GM19328 (cell line): ENCODE measurements at regions not wholly inside any gene's neighbourhood (a gene's known extent, or its start where the extent isn't known, plus 50 kb on each side); places are given as distances from the start of the nearest gene placed in this dataset.
"Not testable (repeated sequence)": the region's sequence is repeated elsewhere in the genome, so short reads cannot be mapped to it uniquely, and the experiment has no call there.

ENCODE experiments used
- ATAC-seq: cut with Tn5 transposase; IDR thresholded peaks from one replicate; pipeline ENCODE4 v1.9.1; 2021; ENCODE audit warnings: mild to moderate bottlenecking, moderate library complexity; ENCODE audit not compliant: unreplicated experiment

DNA sequence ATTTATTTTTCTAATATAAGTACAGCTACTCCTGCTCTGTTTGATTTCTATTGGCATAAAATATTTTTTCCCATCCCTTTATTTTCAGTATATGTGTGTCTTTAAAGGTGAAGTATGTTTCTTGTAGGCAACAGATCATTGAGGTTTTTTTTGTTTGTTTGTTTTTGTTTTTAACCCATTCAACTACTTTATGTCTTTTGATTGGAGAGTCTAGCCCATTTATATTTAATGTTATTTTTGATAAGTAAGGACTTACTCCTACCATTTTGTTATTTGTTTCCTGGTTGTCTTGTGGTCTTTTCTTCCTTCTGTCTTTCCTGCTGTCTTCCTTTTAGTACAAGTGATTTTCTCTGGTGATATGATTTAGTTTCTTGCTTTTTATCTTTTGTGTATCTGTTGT, 285.1 kb upstream of the PROX1 start:
- no peak for ATAC-seq

DNA sequence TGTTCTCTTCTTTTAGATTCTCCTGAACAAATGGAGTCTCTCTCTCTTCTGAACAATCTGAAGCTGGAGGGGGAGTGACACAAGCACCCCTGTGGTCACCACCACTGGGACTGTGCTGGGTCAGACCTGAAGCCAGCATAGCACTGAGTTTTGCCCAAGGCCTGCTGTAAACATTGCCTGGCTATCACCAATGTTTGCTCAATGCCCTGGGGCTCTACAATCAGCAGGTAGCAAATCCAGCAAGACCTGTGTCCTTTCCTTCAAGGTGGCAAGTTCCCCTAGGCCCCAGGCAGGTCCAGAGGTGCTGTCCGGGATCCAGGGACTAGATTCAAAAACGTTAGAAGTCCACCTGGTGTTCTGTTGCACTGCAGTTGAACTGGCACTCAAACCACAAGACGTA, 282.8 kb upstream of the PROX1 start:
- ATAC-seq = no peak

DNA sequence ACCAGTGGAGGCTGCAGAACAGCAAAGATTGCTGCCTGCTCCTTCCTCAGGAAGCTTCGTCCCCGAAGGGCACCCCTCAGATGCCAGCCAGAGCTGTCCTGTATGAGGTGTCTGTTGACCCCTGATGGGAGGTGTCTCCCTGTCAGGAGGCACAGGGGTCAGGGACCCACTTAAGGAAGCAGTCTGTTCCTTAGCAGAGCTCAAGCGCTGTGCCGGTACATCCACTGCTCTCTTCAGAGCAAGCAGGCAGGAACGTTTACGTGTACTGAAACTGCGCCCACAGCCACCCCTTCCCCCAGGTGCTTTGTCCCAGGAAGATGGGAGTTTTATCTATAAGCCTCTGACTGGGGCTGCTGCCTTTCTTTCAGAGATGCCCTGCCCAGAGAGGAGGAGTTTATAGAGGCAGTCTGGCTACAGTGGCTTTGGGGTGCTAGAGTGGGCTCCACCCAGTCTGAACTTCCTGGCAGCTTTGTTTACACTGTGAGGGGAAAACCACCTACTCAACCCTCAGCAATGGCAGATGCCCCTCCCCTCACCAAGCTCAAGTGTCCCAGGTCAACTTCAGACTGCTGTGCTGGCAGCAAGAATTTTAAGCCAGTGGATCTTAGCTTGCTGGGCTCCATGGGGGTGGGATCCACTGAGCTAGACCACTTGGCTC, 275.8 kb upstream of the PROX1 start:
- not testable (repeated sequence) for ATAC-seq

DNA sequence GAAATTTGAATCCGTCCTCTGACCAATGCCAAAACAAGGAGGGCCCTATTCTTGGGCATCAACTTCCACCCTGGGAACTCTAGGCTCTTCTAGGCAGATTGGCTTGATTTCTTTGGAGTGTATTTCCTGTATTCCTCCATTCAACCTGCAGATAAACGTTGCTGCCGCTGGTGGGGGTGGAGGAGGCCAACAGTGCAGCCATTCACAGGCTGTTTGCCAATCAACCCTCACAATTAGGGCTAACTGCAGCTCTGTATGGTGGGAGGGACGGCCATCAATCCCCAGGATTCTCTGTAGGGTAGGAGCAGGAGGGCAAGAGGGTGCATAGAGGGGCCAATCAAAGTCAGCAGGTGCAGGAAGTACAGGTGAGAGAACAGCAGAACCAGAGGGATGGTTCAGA, 273.1 kb upstream of the PROX1 start:
- no peak for ATAC-seq

DNA sequence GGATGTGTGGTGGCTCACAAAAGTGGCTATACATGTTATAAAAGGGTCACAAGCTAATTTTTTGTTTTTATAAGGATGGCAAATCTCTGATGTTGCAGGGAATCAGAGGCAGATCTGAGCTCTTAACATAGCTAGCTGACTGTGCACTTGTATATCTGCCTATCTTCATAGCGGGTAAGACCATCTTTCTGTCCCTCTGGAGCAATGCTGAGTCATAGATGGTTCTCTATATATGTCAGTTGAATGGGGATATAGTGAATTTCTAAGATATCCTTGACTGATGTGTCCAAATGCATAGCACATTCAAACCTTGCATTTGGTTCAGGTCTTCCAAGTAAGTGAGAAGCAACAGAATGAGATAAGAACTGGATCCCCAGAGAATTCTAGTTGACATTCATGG, 272.6 kb upstream of the PROX1 start:
- no peak for ATAC-seq

DNA sequence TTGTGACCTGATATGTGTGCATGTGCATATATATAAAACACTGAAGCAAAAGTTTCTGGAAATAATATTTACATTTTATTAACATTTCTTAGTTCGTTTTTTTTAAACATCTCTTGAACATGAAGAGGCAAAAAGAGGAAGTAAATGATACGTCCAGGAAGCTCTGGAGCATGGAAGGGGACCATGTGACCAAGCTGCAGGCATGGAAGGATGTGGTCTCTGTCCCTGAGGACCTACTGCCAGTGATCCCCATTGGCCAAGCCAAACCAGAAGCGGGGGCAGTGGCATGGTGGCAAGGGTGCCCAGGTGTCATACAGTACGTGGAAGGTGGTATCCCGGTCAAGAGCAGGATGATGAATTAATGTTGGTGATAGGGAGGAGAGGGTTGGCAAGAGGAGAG, 268.3 kb upstream of the PROX1 start:
- ATAC-seq = no peak

DNA sequence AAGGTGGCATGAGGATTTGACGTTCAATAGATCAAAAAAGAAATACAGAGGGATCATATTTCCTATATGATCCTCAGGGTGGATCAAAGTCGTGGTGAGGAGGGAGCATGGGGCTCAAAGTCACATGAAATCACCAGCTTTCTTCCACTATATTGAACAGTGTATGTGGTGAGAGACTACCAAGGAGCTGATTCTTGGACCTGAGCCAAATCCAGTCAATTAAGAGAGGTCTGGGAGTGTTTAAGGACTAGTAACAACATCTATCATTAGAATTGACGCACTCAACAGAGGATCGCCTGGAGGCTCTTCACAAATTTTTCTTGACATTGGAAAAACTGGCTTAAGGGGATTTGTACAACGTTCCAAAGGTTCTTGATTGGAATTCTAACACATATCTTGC, 267.7 kb upstream of the PROX1 start:
- ATAC-seq = no peak

DNA sequence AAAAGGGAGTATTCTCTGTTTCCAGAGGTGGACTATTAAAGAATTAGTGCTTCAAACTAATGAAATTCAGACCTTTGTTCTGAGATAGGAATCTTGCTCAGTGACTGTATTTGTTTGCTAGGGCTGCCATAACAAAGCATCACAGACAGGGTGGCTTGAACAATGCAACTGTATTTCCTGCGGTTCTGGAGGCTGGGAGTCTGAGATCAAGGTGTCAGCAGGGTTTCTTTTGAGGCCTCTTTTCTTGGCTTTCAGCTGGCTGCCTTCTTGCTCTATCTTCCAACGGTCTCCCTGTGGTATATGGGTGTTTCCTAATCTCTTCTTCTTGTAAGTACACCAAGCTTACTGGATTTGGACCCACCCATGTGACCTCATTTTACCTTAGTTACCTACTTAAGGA, 264.6 kb upstream of the PROX1 start:
- no peak for ATAC-seq

DNA sequence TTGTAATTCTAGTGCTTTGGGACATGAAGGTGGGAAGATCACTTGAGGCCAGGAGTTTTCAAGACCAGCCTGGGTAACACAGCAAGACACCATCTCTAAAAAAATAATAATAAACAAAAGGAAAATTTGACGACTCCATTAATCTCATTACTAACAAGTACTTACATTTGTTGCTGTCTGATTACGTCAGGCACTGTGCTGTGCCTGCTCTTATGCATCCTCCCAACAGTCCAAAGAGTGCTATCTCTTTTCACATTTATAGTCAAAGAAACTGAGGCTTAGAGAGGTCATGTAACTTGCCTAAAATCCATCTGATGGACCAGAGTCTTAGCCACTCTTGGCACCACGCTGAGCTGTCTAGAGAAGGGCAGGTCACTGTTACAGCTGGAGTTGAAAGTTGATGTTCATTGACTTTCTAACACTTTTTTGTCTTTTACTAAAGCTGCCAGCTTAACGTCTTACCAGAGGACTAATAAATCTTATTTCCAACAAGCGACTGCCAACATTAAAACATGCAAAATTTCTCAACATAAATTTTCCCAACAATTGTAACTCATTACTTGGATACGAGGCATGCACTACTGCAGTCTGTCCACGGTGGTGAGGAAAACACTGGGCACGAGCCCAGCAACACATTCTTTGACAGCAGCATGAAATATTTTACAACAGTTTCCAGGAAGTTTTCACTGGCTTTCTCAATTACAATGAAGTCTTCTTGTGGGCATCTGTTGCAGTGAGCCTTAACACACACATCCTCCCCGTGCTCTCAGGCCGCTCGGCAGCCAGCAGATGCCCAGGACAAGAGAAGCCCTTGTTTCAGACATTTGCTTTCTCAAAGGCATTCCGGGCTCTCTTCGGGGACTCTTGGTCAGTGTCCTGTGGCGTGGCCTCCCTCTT, 262.9 kb upstream of the PROX1 start:
- no peak for ATAC-seq

DNA sequence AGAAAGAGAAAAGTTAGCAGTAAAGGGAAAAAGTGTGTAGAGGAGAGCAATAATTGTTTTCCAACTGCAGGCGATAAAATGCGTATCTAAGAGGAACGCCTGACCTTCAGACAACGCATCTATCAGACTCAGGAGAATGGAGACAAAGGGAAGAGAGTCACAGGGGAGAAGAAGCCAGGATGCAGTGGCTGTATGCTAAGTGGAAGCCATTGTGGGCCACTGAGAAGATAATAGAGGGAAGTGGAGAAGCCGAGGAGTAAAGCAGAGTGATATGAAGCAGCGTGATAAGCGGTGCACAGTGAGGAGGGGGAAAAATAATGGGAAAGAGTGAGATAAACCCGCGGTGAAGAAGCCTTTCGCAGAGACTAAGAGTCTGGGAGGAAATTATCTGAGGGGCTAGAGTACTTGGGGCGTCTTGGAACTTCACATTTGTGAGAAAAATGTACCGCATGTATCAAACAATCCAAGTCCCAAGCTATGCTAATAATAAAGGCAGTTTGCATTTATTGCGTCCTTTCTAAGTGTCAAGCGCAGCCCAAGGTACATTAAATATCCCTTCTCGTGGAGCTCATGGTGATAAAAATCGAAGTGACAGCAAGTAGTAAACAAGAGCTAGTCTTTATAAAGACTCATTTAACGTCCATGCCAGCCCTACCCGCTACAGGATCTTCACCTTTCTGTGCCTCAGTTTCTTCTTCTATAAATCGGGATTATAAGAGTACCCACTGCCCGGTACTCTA, 259.8 kb upstream of the PROX1 start:
- ATAC-seq = no peak

DNA sequence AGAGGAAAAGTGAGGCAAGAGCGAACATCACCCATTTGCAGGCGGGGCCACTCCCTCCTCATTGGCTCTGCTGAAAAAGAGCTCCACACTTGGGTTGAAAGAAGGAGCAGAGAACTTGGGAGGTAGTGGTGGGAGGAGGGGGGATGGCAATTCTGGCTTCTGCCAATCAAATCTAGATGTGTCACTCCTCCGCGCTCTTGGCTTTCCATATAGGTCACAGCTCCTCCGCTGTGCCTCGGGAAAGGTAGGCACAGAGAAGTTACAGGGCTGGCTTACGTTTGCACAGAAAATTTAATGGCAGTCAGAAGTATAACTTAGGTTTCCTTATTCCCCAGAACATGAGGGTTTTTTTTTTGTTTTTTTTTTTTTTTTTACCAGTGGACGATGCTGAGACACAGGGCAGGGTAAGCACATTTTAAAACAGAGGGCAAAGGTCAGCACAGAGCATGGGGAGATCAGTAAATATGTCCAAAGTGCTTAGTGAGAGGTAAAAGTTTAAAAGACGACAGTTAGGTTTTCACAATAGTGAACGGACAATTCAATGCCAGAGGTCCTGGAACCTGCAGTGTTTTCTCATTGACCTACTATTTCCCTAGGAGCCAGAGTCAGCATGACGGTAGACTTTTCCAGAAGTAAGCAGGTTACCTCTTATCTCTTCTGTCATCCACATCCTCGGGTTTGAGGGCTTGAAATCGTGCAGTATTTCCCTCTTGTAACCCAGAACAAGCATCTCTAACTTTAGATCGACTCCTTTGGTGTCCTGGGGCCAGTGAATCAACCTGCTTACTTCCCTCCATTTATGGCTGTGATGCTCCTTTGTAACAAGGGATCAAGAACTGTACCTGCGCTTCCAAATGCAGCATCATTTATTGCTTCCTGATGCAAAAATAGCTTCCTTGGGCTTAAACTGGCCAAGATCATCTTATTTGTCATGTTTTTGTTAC, 258.9 kb upstream of the PROX1 start:
- no peak for ATAC-seq

DNA sequence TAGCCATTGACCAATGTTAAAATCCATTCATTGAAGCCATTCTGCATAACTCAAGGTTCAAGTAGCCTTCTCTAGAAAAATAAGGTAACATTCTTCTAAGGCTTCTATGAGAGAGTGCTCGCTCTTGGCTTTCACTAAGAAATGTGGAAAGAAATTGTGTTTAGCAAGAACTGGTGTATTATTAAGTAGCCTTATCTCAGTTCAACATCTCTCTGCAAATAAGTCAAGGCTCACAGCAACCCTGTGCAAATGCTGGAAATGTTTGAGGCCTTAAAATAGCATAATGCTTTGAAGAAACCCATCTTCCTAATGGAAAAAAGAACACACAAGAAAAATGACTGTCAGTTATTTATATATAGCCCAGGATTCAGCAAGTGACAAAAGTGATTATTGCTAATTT, 254.1 kb upstream of the PROX1 start:
- no peak for ATAC-seq

DNA sequence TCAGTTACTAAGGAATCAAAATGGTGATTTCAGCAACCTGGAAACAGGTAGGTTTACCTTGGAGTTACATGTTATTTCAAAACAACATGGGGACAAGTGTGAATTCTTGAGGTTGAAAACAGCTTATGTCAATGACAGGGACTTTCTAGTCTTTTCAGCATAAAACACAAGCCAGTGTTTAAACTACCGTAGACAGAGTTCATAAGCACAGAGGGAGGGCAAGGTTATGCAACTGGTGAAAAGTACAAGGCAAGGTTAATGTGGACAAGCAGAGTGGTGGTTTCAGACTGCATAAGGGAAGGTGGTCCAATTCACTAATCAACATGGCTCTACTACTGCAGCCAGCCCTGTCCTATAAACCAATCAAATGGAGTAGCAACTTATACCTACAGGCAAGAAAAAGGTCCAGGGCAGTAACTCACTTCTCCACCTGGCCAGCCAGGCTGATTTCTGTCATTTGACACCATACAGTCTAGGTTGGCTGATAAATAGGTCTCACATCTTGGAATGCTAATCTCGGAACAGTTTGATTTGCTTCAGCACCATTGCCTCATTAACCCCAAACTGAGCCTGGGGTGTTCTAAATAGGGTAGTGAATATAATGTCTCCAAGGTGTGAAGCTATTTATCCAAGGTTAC, 250.3 kb upstream of the PROX1 start:
- no peak for ATAC-seq

DNA sequence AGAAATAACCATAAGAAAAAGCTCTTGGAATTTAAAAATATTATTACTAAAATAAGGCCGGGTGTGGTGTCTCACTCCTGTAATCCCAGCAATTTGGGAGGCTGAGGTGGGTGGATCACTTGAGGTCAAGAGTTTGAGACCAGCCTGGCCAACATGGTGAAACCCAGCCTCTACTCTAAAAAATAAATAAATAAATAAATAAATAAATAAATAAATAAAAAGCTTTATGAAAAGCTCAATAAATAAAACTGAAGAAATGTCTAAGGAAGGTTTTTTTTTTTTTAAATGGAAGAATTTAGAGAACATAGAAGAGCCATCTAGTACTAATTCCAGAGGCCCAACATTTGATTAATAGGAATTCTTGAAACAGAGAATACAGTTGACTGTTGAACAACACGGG, 249.1 kb upstream of the PROX1 start:
- no peak for ATAC-seq

DNA sequence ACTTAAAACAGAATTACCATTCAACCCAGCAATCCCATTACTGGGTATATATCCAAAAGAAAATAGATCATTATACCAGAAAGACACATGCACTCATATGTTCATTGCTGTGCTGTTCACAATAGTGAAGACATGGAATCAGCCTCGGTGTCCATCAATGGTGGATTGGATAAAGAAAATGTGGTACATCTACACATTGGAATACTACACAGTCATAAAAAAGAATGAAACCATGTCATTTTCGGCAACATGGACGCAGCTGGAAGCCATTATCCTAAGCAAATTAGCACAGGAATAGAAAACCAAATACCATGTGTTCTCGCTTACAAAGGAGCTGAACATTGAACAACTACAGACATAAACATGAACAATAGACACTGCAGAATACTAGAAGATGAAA, 244.8 kb upstream of the PROX1 start:
- ATAC-seq = no peak

DNA sequence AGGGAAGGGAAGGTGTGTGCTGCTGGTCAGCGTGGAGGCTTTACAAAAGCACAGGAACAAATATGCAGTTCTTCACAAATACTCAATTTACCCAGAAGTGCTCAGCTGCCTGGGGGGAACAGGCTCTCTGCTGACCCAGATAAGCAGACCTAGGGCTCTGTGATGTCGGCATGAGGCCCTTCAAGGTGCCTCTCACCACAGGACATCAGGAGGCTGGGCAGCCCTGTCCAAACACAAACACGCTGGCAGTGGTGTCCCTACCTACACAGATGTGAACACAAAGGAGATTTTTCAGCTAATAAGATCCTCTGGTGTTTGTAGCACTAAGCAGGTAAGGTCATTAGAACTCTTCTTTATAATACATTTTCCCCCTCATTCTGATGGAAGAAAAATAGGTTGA, 243.0 kb upstream of the PROX1 start:
- no peak for ATAC-seq

DNA sequence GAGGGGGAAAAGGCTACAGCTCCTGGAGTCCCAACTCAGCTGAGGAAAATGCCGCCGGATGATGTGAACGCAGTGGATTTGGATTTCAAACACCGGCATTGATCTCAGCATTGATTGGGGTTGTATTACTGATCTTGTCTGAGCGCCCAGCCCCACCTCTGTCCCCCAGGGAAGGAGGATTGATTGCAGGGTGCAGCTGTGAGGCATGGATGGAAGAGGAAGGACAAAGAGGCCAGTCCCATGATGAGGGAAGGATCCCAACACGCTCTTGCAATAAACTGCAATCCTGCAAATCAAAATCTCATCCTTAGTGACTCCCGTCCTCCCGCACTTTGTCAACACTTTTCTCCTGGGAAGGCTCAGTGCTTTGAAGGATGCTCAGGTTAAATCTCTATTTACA, 242.3 kb upstream of the PROX1 start:
- no peak for ATAC-seq

DNA sequence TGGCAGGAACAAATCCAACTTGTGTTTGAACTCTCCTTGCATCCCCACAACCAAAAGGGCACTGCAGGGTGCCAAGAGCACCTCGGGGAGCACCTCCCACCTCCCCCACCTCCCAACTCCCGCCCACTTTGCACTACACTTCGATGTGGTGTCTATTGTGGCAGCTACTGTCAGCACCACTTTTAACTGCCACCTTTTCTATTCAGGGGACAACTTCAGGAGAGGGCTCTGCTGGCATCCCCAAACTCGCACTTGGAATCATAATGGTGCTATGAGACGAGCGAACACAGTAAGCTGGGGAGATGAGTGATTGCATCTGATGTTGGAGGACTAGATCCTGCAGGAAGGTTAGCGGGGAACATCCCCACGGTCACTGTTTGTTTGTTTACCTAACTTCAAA, 238.2 kb upstream of the PROX1 start:
- no peak for ATAC-seq

DNA sequence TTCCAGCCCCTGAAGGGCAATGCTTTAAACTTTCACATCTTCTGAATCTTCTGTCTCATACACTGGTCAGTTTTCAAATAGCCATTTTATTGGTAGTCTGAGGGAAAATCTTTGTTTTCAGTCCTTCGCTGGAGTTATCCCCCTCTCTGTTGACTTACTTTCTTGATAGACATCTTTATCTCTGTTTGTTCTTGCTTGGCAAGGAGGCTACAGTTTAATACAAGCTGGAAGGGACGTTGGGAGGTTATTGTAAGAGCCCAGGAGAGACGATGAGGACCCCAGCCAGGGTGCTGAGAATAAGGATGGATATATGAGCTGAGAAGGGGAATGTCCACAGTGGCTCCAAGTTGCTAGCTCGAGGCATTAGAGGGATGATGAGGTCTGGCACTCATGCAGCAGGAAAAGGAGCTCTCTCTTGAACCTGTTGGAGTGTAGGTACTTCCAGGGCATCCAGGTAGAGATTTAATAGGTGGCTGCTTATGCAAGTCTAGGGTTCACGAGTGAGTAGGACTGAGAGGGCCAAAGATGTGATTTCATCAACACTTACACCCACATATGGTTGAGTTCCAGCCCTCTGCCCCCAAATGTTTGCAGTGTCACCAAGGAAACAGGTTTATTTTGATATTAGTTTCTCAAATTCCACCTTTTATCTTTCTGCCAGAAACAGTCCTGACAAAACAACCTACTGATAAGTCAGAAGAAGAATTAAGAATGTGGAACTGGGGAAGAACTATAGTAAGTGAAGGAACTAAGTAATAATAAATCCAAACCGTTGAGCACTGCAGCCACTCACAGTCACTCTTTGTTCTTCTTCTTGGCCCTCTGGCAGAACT, 237.3 kb upstream of the PROX1 start:
- ATAC-seq = no peak

DNA sequence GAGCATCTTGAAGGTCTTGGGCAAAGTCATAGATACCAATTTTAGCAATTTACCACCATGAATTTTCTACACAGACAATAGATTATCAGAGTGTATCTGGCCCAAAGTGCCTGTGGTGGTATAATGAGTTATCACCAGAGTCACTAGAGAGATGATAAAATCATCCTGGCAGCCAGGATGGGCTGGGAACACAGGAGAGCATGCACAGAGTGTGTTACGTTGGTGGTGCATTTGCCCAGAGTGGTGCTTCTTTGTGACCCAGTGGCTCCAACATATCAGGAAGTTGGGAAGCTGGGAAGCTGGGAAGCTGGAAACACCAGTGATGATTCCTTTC, 236.7 kb upstream of the PROX1 start:
- no peak for ATAC-seq
